GM19395 (cell line): ENCODE measurements at regions not wholly inside any gene's neighbourhood (a gene's known extent, or its start where the extent isn't known, plus 50 kb on each side); places are given as distances from the start of the nearest gene placed in this dataset.

Experiments
- ATAC-seq: cut with Tn5 transposase; IDR thresholded peaks from one replicate; pipeline ENCODE4 v1.9.1; 2021; ENCODE audit warnings: mild to moderate bottlenecking, moderate library complexity; ENCODE audit not compliant: unreplicated experiment

GRCh38 chr3:178257491-178257890 lies 278.7 kb upstream of the KCNMB2 start:
- no peak for ATAC-seq

GRCh38 chr3:178258121-178258520 lies 278.1 kb upstream of the KCNMB2 start:
- ATAC-seq, result no peak

GRCh38 chr3:178259703-178260102 lies 276.5 kb upstream of the KCNMB2 start:
- no peak for ATAC-seq

GRCh38 chr3:178260887-178261565 lies 275.2 kb upstream of the KCNMB2 start:
- no peak for ATAC-seq

- ATAC-seq, result no peak
Measured at GRCh38 chr3:178263236-178263916, 272.9 kb upstream of the KCNMB2 start.

GRCh38 chr3:178267158-178267844 lies 268.9 kb upstream of the KCNMB2 start:
- no peak for ATAC-seq

- ATAC-seq, result no peak
Measured at GRCh38 chr3:178270838-178271237, 265.4 kb upstream of the KCNMB2 start.

GRCh38 chr3:178271740-178272387 lies 264.4 kb upstream of the KCNMB2 start:
- ATAC-seq, result no peak

GRCh38 chr3:178272841-178273240 lies 263.4 kb upstream of the KCNMB2 start:
- ATAC-seq, result no peak

- no peak for ATAC-seq
Measured at GRCh38 chr3:178274711-178275110, 261.5 kb upstream of the KCNMB2 start.

- ATAC-seq, result no peak
Measured at GRCh38 chr3:178275311-178275710, 260.9 kb upstream of the KCNMB2 start.

- no peak for ATAC-seq
Measured at GRCh38 chr3:178275793-178276192, 260.4 kb upstream of the KCNMB2 start.

- ATAC-seq, result no peak
Measured at GRCh38 chr3:178277605-178278004, 258.6 kb upstream of the KCNMB2 start.

- no peak for ATAC-seq
Measured at GRCh38 chr3:178283561-178283960, 252.7 kb upstream of the KCNMB2 start.

- no peak for ATAC-seq
Measured at GRCh38 chr3:178284181-178284580, 252.1 kb upstream of the KCNMB2 start.

- no peak for ATAC-seq
Measured at GRCh38 chr3:178288074-178288473, 248.2 kb upstream of the KCNMB2 start.

GRCh38 chr3:178289544-178290160 lies 246.6 kb upstream of the KCNMB2 start:
- ATAC-seq, result no peak

- no peak for ATAC-seq
Measured at GRCh38 chr3:178291574-178292370, 244.5 kb upstream of the KCNMB2 start.

GRCh38 chr3:178295292-178295912 lies 240.8 kb upstream of the KCNMB2 start:
- no peak for ATAC-seq

GRCh38 chr3:178297199-178297598 lies 239.0 kb upstream of the KCNMB2 start:
- no peak for ATAC-seq
